AG09309 (cell line): ENCODE measurements at regions not wholly inside any gene's neighbourhood (a gene's known extent, or its start where the extent isn't known, plus 50 kb on each side); places are given as distances from the start of the nearest gene placed in this dataset.

Experiments used
- DNase-seq: peaks from one replicate; pipeline ENCODE4 v3.0.0-alpha.2; 2010; ENCODE audit warnings: low read depth
- H3K4me3 ChIP-seq: 2 replicates; pipeline ENCODE4 v1.5.1; 2011; ENCODE audit warnings: mild to moderate bottlenecking, low read depth, low read length, moderate library complexity; ENCODE audit not compliant: control insufficient read depth
- TF ChIP-seq, protein P1 (sequence below): IDR thresholded peaks from 2 replicates; pipeline ENCODE4 v1.5.1; 2011; ENCODE audit warnings: mild to moderate bottlenecking, low read depth, low read length, inconsistent platforms; ENCODE audit not compliant: insufficient read depth, control insufficient read depth; ENCODE audit errors: missing control alignments

- TF ChIP-seq, protein P1, sequence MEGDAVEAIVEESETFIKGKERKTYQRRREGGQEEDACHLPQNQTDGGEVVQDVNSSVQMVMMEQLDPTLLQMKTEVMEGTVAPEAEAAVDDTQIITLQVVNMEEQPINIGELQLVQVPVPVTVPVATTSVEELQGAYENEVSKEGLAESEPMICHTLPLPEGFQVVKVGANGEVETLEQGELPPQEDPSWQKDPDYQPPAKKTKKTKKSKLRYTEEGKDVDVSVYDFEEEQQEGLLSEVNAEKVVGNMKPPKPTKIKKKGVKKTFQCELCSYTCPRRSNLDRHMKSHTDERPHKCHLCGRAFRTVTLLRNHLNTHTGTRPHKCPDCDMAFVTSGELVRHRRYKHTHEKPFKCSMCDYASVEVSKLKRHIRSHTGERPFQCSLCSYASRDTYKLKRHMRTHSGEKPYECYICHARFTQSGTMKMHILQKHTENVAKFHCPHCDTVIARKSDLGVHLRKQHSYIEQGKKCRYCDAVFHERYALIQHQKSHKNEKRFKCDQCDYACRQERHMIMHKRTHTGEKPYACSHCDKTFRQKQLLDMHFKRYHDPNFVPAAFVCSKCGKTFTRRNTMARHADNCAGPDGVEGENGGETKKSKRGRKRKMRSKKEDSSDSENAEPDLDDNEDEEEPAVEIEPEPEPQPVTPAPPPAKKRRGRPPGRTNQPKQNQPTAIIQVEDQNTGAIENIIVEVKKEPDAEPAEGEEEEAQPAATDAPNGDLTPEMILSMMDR: no peak
- H3K4me3 ChIP-seq: no peak overlapping the region
- DNase-seq: no peak
Measured at GRCh38 chr1:229056046-229056445, 214.9 kb upstream of the RAB4A start.

- TF ChIP-seq, protein P1: no peak
- DNase-seq: no peak
- H3K4me3 ChIP-seq: no peak overlapping the region
Measured at GRCh38 chr1:229058111-229058561, 212.8 kb upstream of the RAB4A start.

- no peak overlapping the region for H3K4me3 ChIP-seq
- TF ChIP-seq, protein P1: no peak
- no peak for DNase-seq
Measured at GRCh38 chr1:229058729-229059128, 212.2 kb upstream of the RAB4A start.

- DNase-seq: no peak
- no peak overlapping the region for H3K4me3 ChIP-seq
- TF ChIP-seq, protein P1: no peak
Measured at GRCh38 chr1:229059671-229060539, 211.0 kb upstream of the RAB4A start.

GRCh38 chr1:229062135-229062534 is 208.8 kb upstream of the RAB4A start:
- no peak for DNase-seq
- TF ChIP-seq, protein P1: no peak
- H3K4me3 ChIP-seq: no peak overlapping the region

DNA sequence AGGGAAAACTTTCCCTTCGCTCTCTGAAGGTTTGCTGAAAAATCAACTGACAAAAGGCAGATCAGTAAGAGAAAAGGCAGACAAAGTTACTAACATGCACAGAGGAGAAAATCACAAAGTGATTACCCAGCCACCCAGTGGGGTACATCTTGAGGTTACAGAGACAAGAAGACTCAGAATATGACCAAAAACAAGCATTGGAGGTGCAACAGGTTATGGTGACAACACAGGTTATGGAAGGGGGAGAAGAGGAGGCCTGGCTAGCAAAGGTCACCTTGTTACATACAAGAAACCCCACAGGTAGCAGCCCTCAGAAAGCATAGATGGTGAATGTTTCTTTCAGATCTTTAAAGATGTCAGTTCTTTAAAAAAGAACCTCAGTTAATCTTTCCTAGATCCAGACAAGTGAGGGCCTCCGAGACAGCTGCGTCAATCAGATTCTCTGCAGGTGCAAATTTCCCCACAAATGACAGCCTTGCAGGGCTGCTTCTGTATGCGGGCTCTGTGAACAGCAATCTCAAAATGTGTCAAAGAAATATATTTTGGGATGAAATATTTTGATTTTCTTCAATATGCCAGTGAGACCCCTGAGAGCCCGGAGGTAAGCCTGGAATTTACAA is 207.6 kb upstream of the RAB4A start:
- H3K4me3 ChIP-seq: no peak overlapping the region
- TF ChIP-seq, protein P1: no peak
- DNase-seq: no peak
